IPS DF 6.9 (cell line): ENCODE measurements at regions not wholly inside any gene's neighbourhood (a gene's known extent, or its start where the extent isn't known, plus 50 kb on each side); places are given as distances from the start of the nearest gene placed in this dataset.

ENCODE experiments used
- DNase-seq: peaks from one replicate; pipeline ENCODE4 v3.0.0-alpha.2; 2013; ENCODE audit warnings: low read depth, low spot score
- H3K27ac ChIP-seq: one replicate; pipeline ENCODE4 v1.5.1; 2013; ENCODE audit warnings: low read length, control low read depth
- H3K27me3 ChIP-seq: 2 replicates; pipeline ENCODE4 v1.6.1; 2013; ENCODE audit warnings: mild to moderate bottlenecking, low read length; ENCODE audit not compliant: control insufficient read depth, insufficient read depth
- H3K36me3 ChIP-seq: 2 replicates; pipeline ENCODE4 v1.6.1; 2013; ENCODE audit warnings: low read length; ENCODE audit not compliant: control insufficient read depth, insufficient read depth
- H3K4me1 ChIP-seq: 2 replicates; pipeline ENCODE4 v1.6.1; 2013; ENCODE audit warnings: low read length; ENCODE audit not compliant: control insufficient read depth, insufficient read depth
- H3K4me3 ChIP-seq: 2 replicates; pipeline ENCODE4 v1.5.1; 2013; ENCODE audit warnings: mild to moderate bottlenecking, low read length
- H3K9me3 ChIP-seq: 2 replicates; pipeline ENCODE4 v1.6.1; 2013; ENCODE audit warnings: low read length, inconsistent platforms; ENCODE audit not compliant: control insufficient read depth, insufficient read depth
- WGBS: extraction: QIAGEN DNeasy Blood & Tissue Kit; methylation state at CpG from one replicate; pipeline ENCODE4 v1.1.7; 2013; ENCODE audit warnings: mixed read lengths, missing lambda C conversion rate; ENCODE audit not compliant: insufficient read length, insufficient coverage; 5-methylcytosine and 5-hydroxymethylcytosine counted together

DNA sequence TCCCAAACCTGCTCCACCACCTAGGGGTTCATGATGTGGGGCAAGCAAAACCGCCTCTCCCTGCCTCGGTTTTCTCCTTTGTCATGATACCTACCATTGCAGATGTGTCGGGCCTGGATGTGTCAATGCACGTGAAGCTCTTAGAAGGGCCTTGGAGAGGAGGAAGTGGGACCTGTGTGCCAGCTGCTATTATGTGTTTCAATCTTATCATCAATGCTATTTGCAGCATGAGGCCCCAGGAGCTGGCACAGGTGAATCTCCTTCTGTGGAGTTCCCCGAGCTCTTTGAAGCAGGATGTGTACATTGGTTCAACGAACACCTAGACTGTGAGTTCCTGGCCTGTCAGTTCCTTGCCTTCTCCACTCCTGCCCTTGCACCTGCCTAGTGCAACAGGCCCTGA lies 331.6 kb downstream of the CTTN start:
- H3K36me3 ChIP-seq: no peaks in the 10 kb centered on the region
- H3K9me3 ChIP-seq: no peaks in the 10 kb centered on the region
- no peak for DNase-seq
- H3K27me3 ChIP-seq: no peaks in the 10 kb centered on the region
- no peak overlapping the region for H3K4me3 ChIP-seq
- no peaks in the 10 kb centered on the region for H3K4me1 ChIP-seq
- WGBS: no CpG with 5 or more reads among the region's 6 CpGs
- no peak overlapping the region for H3K27ac ChIP-seq

- DNase-seq: no peak
- WGBS: no CpG with 5 or more reads among the region's 6 CpGs
- no peak overlapping the region for H3K4me3 ChIP-seq
- no peaks in the 10 kb centered on the region for H3K36me3 ChIP-seq
- no peaks in the 10 kb centered on the region for H3K27me3 ChIP-seq
- H3K4me1 ChIP-seq: no peaks in the 10 kb centered on the region
- no peak overlapping the region for H3K27ac ChIP-seq
- H3K9me3 ChIP-seq: no peaks in the 10 kb centered on the region
These were observed 332.1 kb downstream of the CTTN start for GRCh38 chr11:70730411-70730810.

GRCh38 chr11:70731271-70732022 lies 333.1 kb downstream of the CTTN start:
- no peak for DNase-seq
- H3K4me3 ChIP-seq: no peak overlapping the region
- no peaks in the 10 kb centered on the region for H3K36me3 ChIP-seq
- WGBS: no CpG with 5 or more reads among the region's 11 CpGs
- no peaks in the 10 kb centered on the region for H3K4me1 ChIP-seq
- no peaks in the 10 kb centered on the region for H3K9me3 ChIP-seq
- no peak overlapping the region for H3K27ac ChIP-seq
- no peaks in the 10 kb centered on the region for H3K27me3 ChIP-seq

DNA sequence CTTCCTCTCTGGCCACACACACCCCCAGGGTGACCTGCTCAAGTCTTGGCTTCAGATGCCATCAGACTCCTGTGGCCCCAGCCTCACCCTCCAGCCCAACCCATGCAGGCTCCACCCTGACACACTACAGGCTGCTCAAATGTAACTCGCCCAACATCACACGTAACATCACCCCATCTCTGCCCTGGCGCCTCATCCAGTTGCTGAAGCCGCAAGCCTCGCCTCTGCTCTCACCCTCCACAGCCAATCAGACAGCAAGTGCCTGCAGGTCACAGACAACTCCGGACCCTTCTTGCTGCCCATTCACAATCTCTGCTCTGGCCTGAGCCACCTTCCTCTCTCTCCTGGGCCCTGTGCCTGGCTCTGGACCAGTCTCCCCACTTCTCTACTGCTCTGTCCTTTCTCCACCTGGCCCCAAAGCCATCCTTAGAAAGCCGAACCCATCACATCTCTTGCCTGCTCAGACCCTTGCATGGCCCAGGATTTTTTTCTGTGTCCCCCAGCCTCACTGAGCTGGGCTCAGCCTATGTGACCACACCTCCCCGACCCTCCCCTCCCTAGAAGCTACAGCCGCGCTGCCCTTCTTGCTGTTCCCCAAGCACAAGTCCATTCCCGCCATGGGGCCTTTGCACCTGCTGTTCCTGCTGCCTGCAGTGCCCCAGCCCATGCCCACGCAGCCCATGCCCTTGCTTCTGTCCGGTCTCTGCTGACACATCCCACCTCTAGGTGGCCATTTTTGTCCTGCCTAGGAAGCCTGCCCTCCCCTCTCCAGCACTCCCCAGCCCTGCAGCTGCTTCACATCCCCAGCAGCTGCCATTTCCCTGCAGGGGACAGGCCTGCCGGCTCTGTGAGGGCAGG lies 333.9 kb downstream of the CTTN start:
- no peaks in the 10 kb centered on the region for H3K27me3 ChIP-seq
- no peak for DNase-seq
- H3K9me3 ChIP-seq: no peaks in the 10 kb centered on the region
- no CpG with 5 or more reads among the region's 14 CpGs for WGBS
- no peak overlapping the region for H3K4me3 ChIP-seq
- no peak overlapping the region for H3K27ac ChIP-seq
- no peaks in the 10 kb centered on the region for H3K36me3 ChIP-seq
- no peaks in the 10 kb centered on the region for H3K4me1 ChIP-seq

- no peaks in the 10 kb centered on the region for H3K4me1 ChIP-seq
- H3K27me3 ChIP-seq: no peaks in the 10 kb centered on the region
- DNase-seq: no peak
- no peak overlapping the region for H3K4me3 ChIP-seq
- no CpG with 5 or more reads among the region's 16 CpGs for WGBS
- no peaks in the 10 kb centered on the region for H3K36me3 ChIP-seq
- no peaks in the 10 kb centered on the region for H3K9me3 ChIP-seq
- H3K27ac ChIP-seq: no peak overlapping the region
These were observed 334.5 kb downstream of the CTTN start for GRCh38 chr11:70732881-70733196.

DNA sequence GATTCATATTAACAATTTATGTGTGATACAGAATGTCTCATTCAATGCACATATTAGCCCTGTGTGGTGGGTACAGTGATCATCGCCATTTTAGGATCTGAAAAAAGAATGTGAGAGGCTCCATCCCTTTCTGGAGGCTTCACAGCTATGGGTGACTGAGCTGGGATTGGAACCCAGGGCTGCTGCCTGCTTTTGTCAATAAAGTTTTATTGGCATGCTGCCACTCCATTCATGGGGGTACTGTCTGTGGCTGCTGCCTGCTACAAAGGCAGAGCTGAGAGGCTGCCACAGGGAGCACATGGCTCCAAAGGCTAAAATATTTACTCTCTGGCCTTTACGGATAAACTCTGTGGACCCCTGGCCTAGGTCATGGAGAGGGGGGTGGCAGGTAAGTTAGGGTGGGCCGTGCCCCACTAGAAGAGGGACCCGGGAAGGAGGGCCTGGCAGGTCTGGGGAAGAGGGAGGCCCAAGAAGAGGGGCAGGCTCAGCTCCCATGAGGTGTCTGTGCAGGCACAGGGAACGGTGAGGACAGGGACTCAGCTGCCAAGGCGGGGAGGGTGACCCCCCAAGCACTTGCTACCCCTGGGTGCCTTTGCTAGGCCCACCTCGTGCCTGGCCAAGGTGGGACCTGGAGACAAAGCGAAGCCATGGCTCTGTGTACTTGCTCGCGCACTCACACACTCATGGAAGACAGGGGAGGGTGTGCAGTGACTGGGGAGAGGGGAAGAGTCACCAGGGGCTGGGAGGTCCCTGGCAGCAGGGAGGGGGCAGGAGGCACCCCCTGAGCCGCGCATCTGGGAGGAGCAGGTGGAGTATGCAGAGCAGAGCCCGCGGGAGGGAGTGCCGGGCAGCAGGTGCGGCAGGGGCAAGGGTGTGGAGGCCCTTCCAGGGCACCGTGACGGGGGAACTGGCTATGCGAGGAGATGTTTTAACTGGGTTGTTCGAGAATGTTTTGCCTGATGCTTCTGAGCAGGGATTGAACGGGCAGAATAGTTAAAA lies 335.3 kb downstream of the CTTN start:
- Histone ChIP-seq H3K27me3 (no peaks in the 10 kb centered on the region), H3K27ac (no peak overlapping the region), H3K36me3 (no peaks in the 10 kb centered on the region), H3K9me3 (no peaks in the 10 kb centered on the region), H3K4me3 (no peak overlapping the region), H3K4me1 (no peaks in the 10 kb centered on the region)
- no CpG with 5 or more reads among the region's 21 CpGs for WGBS
- DNase-seq: no peak

- Histone ChIP-seq H3K4me1 (no peaks in the 10 kb centered on the region), H3K27me3 (no peaks in the 10 kb centered on the region), H3K36me3 (no peaks in the 10 kb centered on the region), H3K4me3 (no peak overlapping the region), H3K9me3 (no peaks in the 10 kb centered on the region), H3K27ac (no peak overlapping the region)
- DNase-seq: no peak
- WGBS: no CpG with 5 or more reads among the region's 8 CpGs
These were observed 336.1 kb downstream of the CTTN start for GRCh38 chr11:70734379-70734778.

- Histone ChIP-seq H3K9me3 (no peaks in the 10 kb centered on the region), H3K27me3 (no peaks in the 10 kb centered on the region), H3K4me1 (no peaks in the 10 kb centered on the region), H3K4me3 (no peak overlapping the region), H3K36me3 (no peaks in the 10 kb centered on the region; the same call in 1 of the 2 replicates), H3K27ac (no peak overlapping the region)
- DNase-seq: no peak
- WGBS: no CpG with 5 or more reads among the region's 15 CpGs
These were observed 336.6 kb downstream of the CTTN start for GRCh38 chr11:70734911-70735310.

- Histone ChIP-seq H3K36me3 (no peaks in the 10 kb centered on the region; the same call in 1 of the 2 replicates), H3K27ac (no peak overlapping the region), H3K4me3 (no peak overlapping the region), H3K9me3 (no peaks in the 10 kb centered on the region), H3K27me3 (no peaks in the 10 kb centered on the region), H3K4me1 (no peaks in the 10 kb centered on the region)
- no peak for DNase-seq
- WGBS: no CpG with 5 or more reads among the region's 7 CpGs
These were observed 337.6 kb downstream of the CTTN start for GRCh38 chr11:70735976-70736375.

DNA sequence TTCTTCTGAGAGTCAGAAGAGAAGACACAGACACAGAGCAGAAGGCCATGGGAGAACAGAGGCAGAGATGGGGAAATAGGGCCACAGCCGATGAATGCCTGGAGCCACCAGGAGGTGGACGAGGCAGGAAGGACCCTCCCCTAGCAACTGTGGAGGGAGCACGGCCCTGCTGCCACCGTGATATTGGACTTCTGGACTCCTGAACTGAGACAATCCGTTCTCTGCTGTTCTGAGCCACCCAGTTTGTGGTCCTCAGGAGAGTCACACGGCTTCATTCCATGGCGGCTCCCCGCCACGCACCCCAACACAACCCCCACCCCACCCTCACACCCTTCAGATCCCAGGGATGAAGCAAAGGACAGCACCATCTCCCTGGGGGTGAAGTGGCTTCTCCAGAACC lies 338.1 kb downstream of the CTTN start:
- no peak for DNase-seq
- Histone ChIP-seq H3K4me1 (no peaks in the 10 kb centered on the region), H3K27ac (no peak overlapping the region), H3K36me3 (no peaks in the 10 kb centered on the region; the same call in 1 of the 2 replicates), H3K4me3 (no peak overlapping the region), H3K9me3 (no peaks in the 10 kb centered on the region), H3K27me3 (no peaks in the 10 kb centered on the region)
- no CpG with 5 or more reads among the region's 9 CpGs for WGBS
